T47D (cell line): ENCODE measurements at regions not wholly inside any gene's neighbourhood (a gene's known extent, or its start where the extent isn't known, plus 50 kb on each side); places are given as distances from the start of the nearest gene placed in this dataset.
"Not testable (repeated sequence)": the region's sequence is repeated elsewhere in the genome, so short reads cannot be mapped to it uniquely, and the experiment has no call there.

Experiments used
- DNase-seq, 2 experiments: peaks; one replicate each; pipeline versions ENCODE4 v3.0.0 to v3.0.0-alpha.2; 2011 to 2012; ENCODE audit warnings: low read depth in 1 of 2, low spot score in 1 of 2
- JUND ChIP-seq: IDR thresholded peaks from 2 replicates; pipeline ENCODE4 v1.6.1; 2012; ENCODE audit warnings: low read depth
- in situ Hi-C: cut with HindIII; loops from 2 replicates; pipeline ENCODE4 v1.10.0; 2016; ENCODE audit warnings: low sequenced_read_pairs, low pct_unique_long_range_greater_than_20kb

DNA sequence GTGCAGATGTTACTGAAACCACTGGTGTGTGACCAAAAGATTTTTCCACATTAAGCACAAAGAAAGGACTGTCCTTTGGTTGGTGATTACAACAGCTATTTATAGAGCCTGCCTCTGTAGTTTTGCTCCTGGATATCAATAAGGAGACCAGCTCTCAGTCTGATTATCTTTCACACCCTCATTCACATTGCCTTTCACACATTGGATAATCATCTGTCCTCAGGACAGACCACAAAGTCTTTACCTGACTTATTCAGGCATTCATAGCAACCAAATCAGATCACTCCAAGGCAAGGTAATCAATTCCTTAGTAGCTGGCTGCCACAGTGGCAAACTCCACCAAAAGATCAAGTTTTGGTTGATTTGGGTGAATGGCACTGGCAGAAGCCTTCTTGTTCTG lies 59.6 kb upstream of the CPSF6 start:
- in situ Hi-C loops: no loop called here
- no peak for TF ChIP-seq JUND
- DNase-seq: no peak

DNA sequence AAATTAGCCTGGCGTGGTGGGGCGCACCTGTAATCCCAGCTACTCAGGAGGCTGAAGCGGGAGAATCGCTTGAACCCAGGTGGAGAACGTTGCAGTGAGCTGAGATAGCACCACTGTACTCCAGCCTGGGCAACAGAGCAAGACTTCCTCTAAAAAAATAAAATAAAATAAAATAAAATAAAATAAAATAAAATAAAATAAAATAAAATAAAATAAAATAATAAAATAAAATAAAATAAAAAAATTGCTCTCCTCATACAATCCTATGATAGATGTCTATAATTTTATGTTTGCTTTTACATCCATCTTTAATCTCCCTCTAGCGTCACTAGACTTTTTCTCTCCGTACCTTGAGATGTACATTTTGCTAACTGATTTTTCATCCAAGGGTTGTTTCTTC lies 51.8 kb upstream of the CPSF6 start:
- in situ Hi-C loops: not testable (repeated sequence)

DNA sequence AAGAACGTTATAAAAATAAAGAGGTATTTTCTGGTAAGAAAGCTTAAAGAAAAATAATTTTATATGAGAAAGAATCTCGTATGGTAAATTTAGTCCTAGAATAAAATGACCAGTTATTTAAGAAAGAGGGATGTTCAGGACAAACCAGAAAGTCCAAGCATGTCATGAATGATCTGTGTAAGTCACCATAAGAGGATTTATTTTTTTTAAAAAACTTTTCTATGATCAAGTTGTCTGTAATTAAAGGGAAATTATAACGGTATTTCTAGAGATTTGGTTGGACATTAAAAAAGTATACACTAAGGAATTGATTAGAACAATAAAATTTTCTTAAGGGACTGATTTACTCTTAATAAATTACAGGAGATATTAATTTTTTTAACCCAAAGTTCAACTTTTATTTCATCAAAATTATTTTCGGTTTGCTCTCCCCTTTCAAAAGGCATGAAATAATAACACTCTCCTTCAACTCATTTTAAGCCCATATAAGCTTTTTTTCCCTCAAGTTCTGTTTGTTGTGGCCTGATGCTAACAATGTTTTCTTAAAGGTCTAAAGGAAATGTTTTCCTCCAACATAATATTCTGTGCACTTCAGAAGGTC lies 49.9 kb upstream of the CPSF6 start:
- DNase-seq: peak in 1 of 2 experiments; percentile 34
- TF ChIP-seq JUND: no peak
- in situ Hi-C loops: no loop called here

More for the DNA sequence above, 51.8 kb upstream of the CPSF6 start:
- DNase-seq: not testable (repeated sequence)
